22Rv1 (cell line): ENCODE measurements at regions not wholly inside any gene's neighbourhood (a gene's known extent, or its start where the extent isn't known, plus 50 kb on each side); places are given as distances from the start of the nearest gene placed in this dataset.

ENCODE experiments used
- H3K27ac ChIP-seq: fragments of 450-650 bp; 2 replicates; pipeline ENCODE4 v1.5.1; 2017
- ZFX ChIP-seq: fragments of 450-650 bp; IDR thresholded peaks from 2 replicates; pipeline ENCODE4 v1.6.1; 2017; ENCODE audit warnings: antibody characterized with exemption, borderline replicate concordance
- TF ChIP-seq, protein P1 (sequence below): fragments of 450-650 bp; IDR thresholded peaks from 2 replicates; pipeline ENCODE4 v1.5.1; 2017; ENCODE audit warnings: mild to moderate bottlenecking

GRCh38 chr2:235390108-235390815 is 103.6 kb upstream of the AGAP1 start:
- TF ChIP-seq, protein P1, sequence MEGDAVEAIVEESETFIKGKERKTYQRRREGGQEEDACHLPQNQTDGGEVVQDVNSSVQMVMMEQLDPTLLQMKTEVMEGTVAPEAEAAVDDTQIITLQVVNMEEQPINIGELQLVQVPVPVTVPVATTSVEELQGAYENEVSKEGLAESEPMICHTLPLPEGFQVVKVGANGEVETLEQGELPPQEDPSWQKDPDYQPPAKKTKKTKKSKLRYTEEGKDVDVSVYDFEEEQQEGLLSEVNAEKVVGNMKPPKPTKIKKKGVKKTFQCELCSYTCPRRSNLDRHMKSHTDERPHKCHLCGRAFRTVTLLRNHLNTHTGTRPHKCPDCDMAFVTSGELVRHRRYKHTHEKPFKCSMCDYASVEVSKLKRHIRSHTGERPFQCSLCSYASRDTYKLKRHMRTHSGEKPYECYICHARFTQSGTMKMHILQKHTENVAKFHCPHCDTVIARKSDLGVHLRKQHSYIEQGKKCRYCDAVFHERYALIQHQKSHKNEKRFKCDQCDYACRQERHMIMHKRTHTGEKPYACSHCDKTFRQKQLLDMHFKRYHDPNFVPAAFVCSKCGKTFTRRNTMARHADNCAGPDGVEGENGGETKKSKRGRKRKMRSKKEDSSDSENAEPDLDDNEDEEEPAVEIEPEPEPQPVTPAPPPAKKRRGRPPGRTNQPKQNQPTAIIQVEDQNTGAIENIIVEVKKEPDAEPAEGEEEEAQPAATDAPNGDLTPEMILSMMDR: no peak
- no peak overlapping the region for H3K27ac ChIP-seq

DNA sequence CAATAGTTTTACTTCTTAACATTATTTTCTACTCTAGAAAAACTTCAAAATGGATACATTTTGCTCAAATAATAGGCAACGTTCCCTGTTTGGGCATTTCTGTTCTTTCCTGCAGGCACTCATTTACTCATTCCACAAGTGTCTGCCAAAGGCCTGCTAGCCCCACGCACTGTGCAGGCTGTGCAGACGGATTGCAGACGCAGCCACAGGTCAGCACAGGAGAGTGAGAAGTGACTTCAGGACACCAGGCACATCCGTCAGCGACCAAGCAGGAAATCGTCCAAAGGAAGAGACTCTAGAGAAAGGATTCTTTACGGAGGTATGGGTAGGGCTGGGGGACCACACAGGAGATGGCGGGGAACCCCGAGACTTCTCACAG is 103.0 kb upstream of the AGAP1 start:
- no peak overlapping the region for H3K27ac ChIP-seq

DNA sequence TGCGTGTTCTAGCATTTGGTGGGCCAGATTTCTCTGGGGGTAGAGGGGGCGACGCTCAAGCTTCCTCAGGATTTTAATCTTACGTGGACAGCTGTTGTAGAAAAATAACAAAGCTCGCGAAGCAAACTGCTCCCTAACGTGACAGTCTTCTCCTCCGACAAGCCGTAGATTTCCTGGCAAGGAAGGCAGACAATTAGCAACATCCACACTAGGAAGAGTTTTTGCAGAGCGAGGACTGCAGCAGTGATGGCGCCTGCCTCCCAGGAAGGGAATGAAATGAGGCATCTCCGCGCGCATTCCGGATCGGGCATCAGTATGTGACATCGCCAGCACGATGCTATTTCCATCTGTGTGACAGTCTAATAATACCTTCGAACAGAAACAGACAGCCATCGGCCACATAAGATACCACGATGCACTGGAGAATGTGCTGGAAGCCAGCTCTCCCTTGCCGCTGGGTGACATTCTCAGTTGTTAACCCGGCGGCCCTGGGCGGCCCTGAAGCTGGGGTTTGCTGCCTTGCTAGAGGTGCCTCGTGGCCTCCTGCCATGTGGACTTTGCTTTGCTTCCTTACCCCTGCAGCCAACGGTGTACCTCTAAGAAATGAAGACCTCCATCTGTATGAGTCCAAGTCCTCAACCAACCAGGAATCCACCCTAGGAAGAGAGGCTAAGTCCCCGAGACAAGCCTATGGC is 101.8 kb upstream of the AGAP1 start:
- no peak for TF ChIP-seq ZFX
- TF ChIP-seq, protein P1: no peak

More for the DNA sequence above, 103.0 kb upstream of the AGAP1 start:
- TF ChIP-seq, protein P1: no peak
- no peak for TF ChIP-seq ZFX

GRCh38 chr2:235394278-235394828 is 99.5 kb upstream of the AGAP1 start:
- no peak overlapping the region for H3K27ac ChIP-seq
- TF ChIP-seq, protein P1: no peak
- no peak for TF ChIP-seq ZFX

More for the DNA sequence above, 101.8 kb upstream of the AGAP1 start:
- no peak overlapping the region for H3K27ac ChIP-seq

- no peak for TF ChIP-seq ZFX
- TF ChIP-seq, protein P1: no peak
- H3K27ac ChIP-seq: no peak overlapping the region
These were observed 97.6 kb upstream of the AGAP1 start for GRCh38 chr2:235396071-235396846.

GRCh38 chr2:235398321-235398720 is 95.5 kb upstream of the AGAP1 start:
- H3K27ac ChIP-seq: no peak overlapping the region

More at GRCh38 chr2:235398321-235398720, 95.5 kb upstream of the AGAP1 start:
- TF ChIP-seq, protein P1: no peak
- no peak for TF ChIP-seq ZFX
